Head of caudate nucleus (tissue), 42 donors: ENCODE measurements at regions not wholly inside any gene's neighbourhood (a gene's known extent, or its start where the extent isn't known, plus 50 kb on each side); places are given as distances from the start of the nearest gene placed in this dataset.

Source experiments
- DNase-seq, 42 donors: peaks; one replicate each; pipeline versions ENCODE4 v3.0.0 to v3.0.0-alpha.2; 2020 to 2021; ENCODE audit warnings: mixed read lengths in 7 of 42
- intact Hi-C: fragments of 100-400 bp; cut with DNase I; formaldehyde crosslinking; loops from one replicate; pipeline ENCODE4 v1.15.0; 2022

GRCh38 chr18:28382215-28382879, 205.4 kb upstream of the CDH2 start:
- DNase-seq = no peak

GRCh38 chr18:28372186-28372585, 195.3 kb upstream of the CDH2 start:
- intact Hi-C loops = no loop called here
- no peak for DNase-seq

More at GRCh38 chr18:28382215-28382879, 205.4 kb upstream of the CDH2 start:
- intact Hi-C loops = no loop called here

DNA sequence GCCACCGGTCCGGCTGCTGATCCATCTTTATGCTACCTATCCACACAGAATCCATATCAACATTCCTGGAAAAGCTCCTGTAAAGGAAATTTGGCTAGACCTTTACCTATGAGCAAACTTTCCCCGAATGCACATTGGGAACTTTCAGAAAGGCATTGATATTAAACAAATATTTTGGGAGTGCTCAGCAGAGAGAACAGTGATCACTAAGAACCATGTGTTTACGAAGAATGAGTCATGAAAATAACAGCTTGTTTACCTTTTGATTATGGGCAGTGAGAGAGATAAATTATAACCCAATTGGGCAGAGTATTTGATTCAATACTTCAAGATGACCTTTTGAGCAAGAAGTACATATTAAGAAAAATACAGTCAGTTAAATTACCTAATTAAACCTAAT, 189.7 kb upstream of the CDH2 start:
- intact Hi-C loops = no loop called here
- DNase-seq = no peak

GRCh38 chr18:28365411-28365831, 188.5 kb upstream of the CDH2 start:
- DNase-seq = no peak

GRCh38 chr18:28363124-28363523, 186.2 kb upstream of the CDH2 start:
- no peak for DNase-seq
- intact Hi-C loops = no loop called here

More at GRCh38 chr18:28365411-28365831, 188.5 kb upstream of the CDH2 start:
- intact Hi-C loops = no loop called here

- intact Hi-C loops = no loop called here
- no peak for DNase-seq
Observed at GRCh38 chr18:28359176-28359575, 182.2 kb upstream of the CDH2 start.

DNA sequence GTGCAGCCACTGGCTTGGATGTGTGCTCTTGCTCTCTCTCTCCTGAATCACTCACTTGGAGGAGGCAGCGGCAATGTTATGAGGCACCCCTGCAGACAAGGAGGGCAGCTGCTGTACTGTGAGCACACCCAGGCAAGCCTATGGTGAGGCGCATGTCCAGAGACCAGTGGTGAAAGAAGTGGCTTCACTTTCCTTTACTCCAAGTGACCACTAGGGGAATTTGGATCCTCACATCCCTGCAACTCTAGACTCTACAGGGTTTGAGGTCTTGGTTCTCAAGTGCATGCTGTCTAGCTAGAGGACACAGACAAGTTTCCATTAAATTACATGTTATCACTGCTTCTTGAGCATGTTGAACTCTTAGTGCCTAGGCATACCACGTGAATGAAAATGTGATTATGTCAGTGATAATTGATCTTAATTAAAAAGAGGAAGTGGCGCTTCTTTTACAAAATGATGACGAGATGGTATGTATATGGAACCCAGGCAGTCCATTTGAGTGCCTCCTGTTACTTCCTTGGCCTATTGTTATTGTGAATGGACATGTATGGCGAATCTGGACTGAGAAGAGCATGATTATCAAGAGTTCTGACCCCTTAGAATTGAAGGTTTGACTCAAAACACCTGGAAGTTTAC, 181.0 kb upstream of the CDH2 start:
- DNase-seq = no peak
- intact Hi-C loops = no loop called here

DNA sequence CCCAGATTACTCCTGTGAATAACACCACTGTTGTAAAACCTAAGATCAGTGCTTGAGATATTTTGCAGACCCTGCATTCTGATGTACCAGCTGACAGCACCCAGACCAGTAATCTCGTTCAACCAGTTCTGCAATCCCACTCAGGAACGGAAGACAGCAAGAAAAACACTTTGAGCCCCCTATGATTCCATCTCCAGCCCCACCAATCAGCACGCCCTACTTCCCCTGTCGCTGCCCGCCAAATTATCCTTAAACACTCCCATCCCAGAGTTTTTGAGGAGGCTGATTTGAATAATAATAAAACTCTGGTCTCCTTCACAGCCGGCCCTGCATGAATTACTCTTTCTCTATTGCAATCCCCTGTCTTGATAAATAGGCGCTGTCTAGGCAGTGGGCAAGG, 173.9 kb upstream of the CDH2 start:
- intact Hi-C loops = no loop called here
- DNase-seq = no peak

DNA sequence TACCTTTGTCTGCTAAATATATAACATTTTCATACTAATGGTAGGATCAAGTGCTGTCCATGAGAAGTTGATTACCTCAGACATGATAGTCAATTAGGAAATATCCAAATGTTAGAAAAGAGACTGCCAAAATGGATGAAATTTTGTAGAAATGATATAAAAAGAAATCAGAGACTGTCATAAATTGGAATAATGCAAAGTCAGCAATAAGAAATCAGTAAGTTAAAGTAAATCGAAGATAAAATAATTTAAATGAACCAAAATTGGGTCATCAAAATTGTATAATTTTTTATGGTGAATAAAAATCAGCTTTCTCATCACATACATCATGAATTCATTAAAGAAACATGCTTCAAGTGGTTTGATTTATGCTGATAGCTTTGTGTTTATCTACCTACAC, 165.3 kb upstream of the CDH2 start:
- intact Hi-C loops = no loop called here

GRCh38 chr18:28338316-28338715, 161.4 kb upstream of the CDH2 start:
- no peak for DNase-seq
- intact Hi-C loops = no loop called here

More for the DNA sequence above, 165.3 kb upstream of the CDH2 start:
- no peak for DNase-seq

- intact Hi-C loops = no loop called here
- DNase-seq = no peak
Observed at GRCh38 chr18:28334516-28334915, 157.6 kb upstream of the CDH2 start.

DNA sequence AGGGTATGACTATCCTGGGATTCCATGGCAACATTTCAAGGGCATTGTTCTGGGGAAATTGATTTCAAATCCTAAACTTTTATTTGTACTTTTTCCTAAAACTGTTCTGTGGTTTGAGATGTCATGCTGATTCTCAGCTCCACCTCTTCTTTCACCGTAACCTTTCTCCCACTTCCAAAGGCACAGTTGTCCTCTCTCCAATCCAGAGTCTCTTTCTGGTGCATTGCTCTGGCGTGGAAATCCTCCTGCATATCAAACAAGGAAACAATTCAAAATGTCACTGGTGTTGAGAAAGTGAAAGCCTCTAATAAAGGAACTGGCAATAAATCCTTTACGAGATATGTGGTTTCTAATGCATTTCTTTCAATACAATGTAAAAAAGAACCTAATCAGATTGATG, 155.1 kb upstream of the CDH2 start:
- DNase-seq = no peak
- intact Hi-C loops = no loop called here

DNA sequence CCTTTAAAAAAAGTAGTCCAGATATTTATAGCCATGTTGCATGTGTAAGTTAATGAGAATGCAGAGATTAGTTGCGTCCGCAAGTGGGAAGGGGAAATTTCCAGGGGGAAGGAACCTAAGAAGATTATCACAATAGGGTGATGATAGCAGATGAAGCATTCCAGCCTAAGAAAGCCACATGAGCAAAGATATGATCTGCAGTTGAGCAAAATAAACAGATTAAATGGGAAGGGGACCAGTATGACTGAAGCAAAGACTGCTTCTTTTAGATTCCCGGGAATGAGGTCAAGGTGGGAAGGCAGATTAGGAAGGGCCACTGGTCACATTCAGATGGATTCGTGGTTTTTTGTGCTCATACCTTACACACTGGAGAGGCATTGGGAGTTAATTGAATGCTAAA, 154.6 kb upstream of the CDH2 start:
- DNase-seq = no peak
- intact Hi-C loops = no loop called here

DNA sequence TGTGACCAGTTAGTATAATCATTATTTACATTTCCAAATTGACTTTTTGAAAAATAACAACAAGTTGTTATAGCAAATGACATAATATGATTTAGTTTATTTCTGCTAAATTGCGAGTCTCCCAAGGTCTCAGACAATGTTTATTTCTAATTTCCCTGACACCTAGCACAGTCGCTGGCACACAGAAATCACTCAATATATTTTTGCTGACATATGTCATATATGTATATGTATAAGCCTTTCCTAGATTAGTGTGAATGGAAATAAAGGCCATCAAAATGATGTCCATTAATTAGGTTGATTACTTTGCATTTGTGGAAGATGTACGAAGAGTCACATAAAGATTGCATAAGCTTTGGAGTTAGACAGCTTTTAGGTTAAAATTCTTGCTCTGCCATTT, 136.7 kb upstream of the CDH2 start:
- DNase-seq = no peak
- intact Hi-C loops = no loop called here

GRCh38 chr18:28288784-28289183, 111.9 kb upstream of the CDH2 start:
- intact Hi-C loops = no loop called here
- DNase-seq = no peak

- no peak for DNase-seq
- intact Hi-C loops = no loop called here
Observed at GRCh38 chr18:28287146-28287545, 110.2 kb upstream of the CDH2 start.

- no peak for DNase-seq
- intact Hi-C loops = no loop called here
Observed at GRCh38 chr18:28284132-28284531, 107.2 kb upstream of the CDH2 start.

GRCh38 chr18:28281400-28281799, 104.5 kb upstream of the CDH2 start:
- DNase-seq = no peak
- intact Hi-C loops = no loop called here

DNA sequence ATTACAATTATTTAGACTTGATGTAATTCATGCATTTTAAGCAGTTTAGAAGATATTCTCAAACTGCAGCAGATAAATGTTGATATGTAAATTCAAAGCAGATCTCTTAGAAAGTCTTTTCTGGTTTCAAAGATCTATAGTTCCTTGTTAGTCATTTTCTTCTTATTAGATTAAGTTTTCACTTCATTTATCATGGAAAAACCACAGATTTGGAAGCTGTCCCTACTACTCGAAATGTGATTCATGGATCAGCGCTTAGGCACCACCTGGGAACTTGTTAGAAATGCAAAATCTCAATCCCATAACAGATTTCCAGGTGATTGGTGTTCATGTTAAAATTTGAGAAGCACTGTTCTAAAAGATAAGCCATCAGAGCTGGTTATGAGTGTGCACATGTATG, 92.8 kb upstream of the CDH2 start:
- intact Hi-C loops = no loop called here
- no peak for DNase-seq

- no peak for DNase-seq
- intact Hi-C loops = no loop called here
Observed at GRCh38 chr18:28267878-28268625, 91.1 kb upstream of the CDH2 start.

DNA sequence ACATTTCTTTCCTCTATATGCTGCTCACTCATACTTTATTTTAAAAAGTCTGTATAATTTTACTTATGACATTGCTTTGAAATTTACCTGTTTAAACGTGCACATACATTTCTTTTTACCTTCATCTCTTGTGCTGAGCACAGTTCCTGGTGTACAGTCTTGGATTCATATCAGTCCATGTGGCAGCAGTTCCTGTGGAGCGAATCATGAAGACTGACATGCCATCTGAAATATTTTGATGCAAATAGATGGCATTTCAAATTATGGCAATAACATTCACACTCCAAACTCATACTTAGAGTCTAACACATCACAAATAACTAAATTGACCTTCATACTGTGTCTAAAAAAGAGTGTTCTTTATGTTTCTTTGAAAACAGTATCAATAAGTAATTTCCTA, 90.3 kb upstream of the CDH2 start:
- intact Hi-C loops = no loop called here
- no peak for DNase-seq
